ENCODE measurements at regions not wholly inside any gene's neighbourhood (a gene's known extent, or its start where the extent isn't known, plus 50 kb on each side); places are given as distances from the start of the nearest gene placed in this dataset.

DNA sequence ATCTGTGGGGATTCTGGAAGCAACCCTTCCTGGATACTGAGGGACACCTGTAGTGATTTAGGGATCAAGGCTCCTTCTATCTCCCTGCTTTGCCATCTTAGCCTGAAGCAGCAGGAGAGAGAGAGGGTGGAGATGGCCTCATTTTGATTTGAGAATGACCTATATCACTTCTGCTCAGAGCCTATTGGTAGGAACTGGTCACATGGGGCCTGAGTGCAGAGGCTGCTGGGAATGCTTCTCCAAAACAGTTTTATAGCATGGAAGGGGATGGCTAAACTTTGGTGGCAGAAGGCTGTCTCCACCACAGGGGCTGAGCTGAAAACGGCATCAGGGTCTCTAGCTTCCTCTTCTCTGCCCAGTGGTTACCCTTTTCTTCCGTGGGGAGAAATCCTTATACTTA, 105.8 kb downstream of the TBX19 start:
- DNase-seq, result no peak

DNA sequence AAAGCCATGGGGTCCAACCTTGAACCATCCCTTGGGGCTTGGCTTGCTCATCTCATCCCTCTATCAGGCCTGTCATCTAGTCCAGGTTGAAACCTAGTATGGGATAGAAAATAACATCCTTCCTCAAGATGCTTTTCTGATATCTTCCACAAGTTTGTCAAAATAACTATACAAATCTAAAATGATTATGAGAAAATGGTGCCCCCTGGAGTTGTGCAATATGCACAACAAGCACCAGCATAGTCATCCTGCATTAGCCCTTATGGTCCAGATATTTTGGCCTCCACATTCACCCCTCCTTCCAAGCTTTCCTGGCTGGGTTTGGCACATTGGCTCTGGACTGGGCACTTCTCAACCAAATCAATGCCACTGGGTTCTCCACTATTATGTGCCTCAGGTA, 101.2 kb downstream of the TBX19 start:
- no peak for DNase-seq

DNA sequence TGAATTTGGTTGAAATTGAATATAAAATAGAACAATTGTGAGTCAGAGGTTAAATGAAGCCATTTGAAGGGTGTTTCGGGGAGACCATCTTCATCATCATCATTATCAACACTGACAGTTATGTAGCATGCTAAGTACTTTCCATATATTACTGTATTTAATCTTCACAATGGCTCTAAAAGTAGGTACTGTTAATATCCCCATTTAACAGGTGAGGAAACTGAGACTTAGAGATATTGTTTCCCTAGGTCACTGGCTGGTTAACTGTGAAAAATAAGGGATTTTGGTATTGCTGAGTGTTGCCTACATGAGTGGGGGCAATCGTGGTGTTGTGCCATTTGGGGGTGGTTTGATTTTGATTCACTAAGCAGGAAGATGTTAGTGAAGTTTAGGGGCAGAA, 100.3 kb downstream of the TBX19 start:
- DNase-seq, result no peak

DNA sequence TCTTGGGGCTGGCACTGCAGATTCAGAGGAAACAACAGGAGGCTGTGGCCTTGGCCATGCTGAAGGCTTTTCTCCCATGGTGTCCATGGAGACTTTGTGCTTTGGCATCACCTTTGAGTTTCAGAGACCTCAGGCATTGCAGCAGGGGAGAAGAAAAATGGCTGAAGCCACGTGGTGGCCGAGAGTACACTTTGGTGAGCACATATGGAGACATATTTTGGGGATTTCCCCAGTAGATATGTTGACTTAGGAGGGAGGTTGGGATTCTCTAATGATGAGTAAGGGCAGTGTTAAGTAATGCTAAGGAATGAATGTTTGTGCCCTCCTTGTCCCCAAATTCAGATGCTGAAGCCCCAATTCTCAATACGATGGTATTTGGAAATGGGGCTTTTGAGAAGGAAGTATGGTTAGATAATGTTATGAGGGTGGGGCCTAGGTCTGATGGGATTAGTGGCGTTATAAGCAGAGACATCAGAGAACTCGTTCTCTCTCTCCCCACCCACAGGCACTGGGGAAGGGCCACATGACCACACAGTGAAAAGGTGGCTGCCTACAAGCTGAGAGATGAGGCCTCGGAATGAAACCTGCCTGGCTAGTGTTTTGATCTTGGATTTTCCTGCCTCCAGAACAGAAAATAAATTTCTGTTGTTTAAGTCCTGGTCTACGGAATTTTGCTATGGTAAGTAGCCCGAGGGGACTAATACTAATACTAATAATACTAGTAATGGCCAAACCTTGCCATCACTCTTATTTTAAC, 98.6 kb downstream of the TBX19 start:
- no peak for DNase-seq

DNA sequence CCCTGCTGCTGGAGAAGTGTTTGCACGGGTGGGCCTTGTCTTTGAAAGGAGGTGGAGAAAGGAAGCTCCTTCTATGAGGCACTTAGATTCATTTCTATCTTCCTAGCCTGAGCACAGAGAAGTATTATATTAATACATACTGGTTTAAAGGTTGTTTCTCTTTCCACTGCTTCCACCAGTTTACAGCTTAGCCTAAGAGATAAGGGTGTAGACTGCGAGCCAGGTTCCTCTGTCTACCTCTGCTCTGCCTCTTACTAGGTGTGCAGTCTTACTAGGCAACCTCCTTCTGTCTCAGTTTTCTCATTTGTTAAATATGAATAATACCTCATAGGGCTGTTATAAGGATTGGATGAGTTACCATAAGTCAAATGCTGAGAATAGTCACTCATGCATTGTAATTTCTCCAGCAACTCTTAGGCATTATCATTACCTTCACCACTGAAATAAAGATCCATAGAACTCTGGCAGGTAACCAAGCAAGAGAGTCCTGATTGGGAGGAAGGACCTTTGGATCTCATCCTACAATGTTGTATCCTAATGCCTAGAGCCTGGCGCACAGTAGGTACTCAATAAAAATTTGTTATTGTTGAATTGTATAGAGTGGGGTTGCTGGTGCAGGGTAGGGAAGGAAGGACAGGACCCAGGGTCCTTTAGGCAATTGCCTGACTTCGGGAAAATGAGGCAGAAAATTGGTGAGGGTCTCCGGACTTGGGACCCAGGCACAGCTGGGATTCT, 95.1 kb downstream of the TBX19 start:
- DNase-seq, result no peak

DNA sequence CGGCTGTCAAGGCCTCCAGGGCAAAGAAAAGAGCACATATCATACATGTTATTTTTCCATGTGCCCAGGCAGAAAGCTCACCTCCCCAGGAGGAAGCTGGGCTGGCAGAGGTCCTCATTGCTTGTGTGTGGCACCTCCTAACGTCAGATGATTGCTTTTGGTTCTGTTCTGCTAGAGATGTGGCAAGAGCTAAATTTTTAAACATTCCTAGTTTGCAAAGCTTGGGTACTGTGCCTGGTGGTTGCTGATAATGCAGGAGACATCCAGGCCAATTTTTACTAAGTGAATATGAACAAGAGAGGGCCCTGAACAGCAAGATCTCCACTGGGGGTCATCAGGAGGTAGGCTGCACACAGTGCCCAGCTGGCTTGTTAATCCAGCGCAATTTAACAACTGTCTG, 93.9 kb downstream of the TBX19 start:
- no peak for DNase-seq

DNA sequence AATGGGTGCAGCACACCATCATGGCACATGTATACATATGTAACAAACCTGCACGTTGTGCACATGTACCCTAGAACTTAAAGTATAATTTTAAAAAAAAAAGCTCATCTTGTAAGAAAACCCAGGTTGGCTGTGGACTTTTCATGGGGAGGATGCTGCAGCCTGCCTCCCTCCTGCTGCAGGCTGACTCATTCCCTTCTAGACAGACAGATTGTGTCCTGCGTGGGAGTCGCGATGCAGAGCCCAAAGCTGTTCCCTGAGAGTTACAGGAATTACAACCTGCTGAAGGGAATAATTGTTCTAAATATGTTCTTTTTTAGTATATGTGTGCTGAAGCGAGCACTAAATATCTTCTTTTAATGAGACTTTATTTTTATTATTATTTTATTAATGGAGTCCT, 93.2 kb downstream of the TBX19 start:
- DNase-seq, result no peak

DNA sequence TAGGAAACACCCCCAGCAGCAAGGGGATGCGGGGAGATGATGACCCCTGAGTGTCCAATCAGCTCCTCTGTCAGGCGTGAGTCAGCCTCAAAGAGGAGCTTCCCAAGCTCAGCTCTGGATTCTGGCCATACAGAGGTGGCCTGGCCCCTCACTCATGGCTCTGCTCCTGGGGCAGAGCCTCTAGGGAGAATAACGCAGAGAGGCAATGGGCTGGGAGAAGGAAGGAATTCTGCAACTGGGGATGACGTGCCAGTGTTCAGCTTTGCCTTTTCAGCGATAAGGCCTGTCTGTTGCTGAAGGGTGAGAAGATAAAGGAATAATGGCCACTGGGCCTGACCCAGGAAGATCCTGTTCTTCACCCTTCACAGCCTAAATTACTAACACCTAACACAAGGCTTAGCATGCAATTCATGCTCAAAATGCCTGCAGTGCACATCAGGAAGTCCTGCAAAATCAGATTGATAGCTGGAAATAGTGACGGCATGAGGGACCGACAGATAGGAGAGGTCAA, 92.2 kb downstream of the TBX19 start:
- DNase-seq, result no peak

DNA sequence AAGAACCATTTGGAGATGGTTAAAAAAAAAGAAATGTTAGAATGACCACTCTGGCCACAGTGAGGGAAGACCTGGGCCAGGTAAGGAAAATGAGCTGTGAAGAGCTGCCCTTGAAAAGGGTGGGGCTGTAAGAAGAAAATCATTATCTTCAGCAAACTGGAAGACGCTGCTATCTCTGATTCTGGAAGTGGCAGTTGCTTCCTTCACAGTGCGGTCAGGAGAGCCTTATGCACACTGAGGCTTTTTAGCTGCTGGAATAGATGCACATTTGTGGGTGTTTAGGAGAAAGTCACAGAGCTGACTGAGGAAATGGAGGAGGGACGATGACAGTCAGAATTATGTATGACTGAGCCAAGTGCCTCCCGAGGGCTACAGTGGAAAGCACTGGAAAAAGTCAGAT, 91.6 kb downstream of the TBX19 start:
- DNase-seq, result no peak

DNA sequence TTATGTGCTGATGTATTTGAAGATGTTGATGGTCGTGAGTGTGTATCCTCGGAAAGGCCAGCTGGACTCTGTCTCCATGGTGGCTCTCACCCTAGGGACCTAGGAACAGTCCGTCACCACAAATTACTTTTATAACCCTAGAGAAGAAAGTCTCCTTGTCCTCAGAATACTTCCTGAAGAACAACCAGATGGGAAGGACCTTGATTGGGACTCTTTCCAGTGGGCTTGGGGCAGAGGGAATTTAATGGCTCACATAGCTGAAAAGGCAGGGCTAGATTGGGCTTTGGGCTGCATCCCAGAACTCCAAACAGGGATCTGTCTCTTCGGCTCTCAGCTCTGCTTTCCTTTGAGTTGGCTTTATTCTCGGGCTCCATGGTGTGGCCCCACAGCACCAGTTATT, 90.8 kb downstream of the TBX19 start:
- DNase-seq, result no peak

DNA sequence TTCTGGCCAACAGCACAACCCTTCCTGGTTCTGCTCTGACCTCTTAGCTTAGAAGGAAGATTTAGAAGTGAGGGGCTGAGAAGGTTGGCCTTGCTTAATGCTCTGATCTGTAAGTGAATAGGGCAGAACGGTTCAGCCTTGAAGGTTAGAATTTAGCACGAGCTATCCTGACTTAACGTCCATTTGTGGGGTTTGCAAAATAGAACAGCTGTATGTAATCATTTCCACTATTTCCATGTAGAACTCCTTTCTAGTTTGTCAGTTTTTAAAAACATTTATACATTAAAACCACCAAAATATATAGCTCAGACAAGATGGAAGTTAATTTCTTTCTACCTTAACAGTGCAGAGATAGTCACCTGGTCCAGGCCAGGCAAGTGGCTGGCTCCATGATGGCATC, 89.9 kb downstream of the TBX19 start:
- DNase-seq, result no peak

DNA sequence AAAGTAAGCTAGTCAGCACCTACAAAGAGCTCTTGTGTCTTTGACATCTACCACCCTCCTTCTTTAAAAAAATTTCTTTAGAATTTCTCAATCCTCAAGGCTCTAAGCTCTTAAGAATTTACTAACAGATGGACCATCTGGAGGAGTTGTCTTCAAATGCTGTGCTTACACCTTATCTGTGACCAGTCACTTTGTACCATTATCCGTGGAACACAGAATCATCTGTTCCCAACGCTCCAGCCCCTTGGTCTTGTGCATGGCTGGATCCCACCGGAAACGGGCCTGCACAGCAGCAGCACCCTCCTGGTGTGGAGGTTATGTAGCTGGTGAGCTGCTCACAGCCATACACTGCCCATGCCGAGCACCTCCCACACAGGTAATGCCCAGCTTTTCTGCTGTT, 89.0 kb downstream of the TBX19 start:
- no peak for DNase-seq

DNA sequence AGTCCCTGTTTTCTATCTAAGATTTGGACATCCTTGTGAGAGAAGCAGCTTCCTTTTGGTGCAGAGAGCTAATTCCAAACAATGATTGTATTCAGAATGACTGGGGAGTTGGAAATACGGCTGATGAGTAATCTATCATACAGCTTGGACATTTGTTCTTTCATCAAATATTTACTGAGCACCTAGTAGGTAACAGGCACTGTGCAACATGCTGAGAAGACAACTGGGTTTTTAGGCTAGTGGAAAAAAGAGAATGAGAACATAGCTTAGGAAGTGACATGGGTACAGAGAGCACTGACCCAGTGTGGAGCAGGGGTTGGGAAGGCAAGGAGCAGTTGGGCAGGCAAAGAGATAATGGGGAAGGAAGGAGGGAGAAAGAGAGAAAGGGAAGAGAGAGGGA, 87.5 kb downstream of the TBX19 start:
- DNase-seq, result no peak

DNA sequence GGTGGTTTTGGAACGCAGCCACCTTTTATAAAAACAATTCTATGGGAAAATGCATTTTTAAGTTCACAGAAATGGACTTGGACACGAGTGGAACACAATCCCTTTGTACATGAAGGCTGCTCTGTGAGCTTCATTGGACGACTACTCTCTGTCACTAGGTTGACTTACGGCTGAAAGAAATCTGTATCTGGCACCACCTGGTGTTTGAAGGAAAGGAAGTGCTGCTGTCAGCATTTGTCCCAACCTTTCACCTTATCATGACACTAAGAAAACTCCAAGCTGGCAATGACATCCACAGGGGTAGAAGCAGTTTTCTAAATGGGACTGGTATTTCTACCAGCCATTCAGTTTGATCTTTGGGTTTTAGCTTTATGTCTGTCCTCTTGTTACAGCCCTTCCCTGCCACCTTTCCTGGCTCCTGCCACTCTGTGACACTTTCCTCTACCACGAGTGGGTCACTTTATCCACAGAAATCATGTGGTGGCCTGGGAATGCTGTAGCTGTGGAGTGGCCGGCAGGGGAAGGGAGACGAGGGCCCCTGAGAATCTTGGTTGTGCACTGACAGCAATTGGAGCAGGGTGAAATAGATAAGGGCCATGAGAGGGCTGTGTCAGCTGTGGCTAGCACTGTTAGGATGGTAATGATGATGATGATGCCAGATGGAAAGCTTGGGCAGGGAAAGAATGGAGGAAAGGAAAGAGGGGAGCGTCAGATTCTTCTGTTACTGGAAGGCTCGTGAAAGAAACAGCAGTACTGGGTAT, 85.2 kb downstream of the TBX19 start:
- DNase-seq, result no peak

Data from activated CD4-positive, alpha-beta T cell treated with anti-CD3 and anti-CD28 coated beads for 4 hours (primary cell).